ENCODE measurements at regions not wholly inside any gene's neighbourhood (a gene's known extent, or its start where the extent isn't known, plus 50 kb on each side); places are given as distances from the start of the nearest gene placed in this dataset.
"Not testable (repeated sequence)": the region's sequence is repeated elsewhere in the genome, so short reads cannot be mapped to it uniquely, and the experiment has no call there.

- Histone ChIP-seq H3K27ac (no peak overlapping the region), H3K9me3 (no peaks in the 10 kb centered on the region), H3K4me1 (no peaks in the 10 kb centered on the region), H3K4me3 (no peak overlapping the region), H3K36me3 (no peaks in the 10 kb centered on the region), H3K27me3 (no peaks in the 10 kb centered on the region), H3K9ac (ENCODE audit: low read depth in 2 of 2, low read length in 2 of 2) (no peak overlapping the region)
- no peak for TF ChIP-seq CTCF (IDR thresholded peaks at IDR 0.05)
- intact Hi-C loops (cut with DNase I) = no loop called here
- DNase-seq = no peak
Measured at GRCh38 chr1:19552291-19553010, 67.1 kb upstream of the CAPZB start.

- H3K27ac ChIP-seq; H3K27me3 ChIP-seq; intact Hi-C loops (cut with DNase I); H3K4me3 ChIP-seq; H3K36me3 ChIP-seq; H3K9ac ChIP-seq (ENCODE audit: low read depth in 2 of 2, low read length in 2 of 2); DNase-seq; H3K9me3 ChIP-seq; H3K4me1 ChIP-seq: not testable (repeated sequence)
Measured at GRCh38 chr1:19551837-19552236, 66.5 kb upstream of the CAPZB start.

GRCh38 chr1:19550437-19550836 lies 65.1 kb upstream of the CAPZB start:
- H3K27ac ChIP-seq; intact Hi-C loops (cut with DNase I); H3K4me3 ChIP-seq; H3K27me3 ChIP-seq; H3K36me3 ChIP-seq; H3K4me1 ChIP-seq; H3K9me3 ChIP-seq; H3K9ac ChIP-seq (ENCODE audit: low read depth in 2 of 2, low read length in 2 of 2); DNase-seq: not testable (repeated sequence)

- intact Hi-C loops (cut with DNase I) = no loop called here
- no peak for TF ChIP-seq CTCF (IDR thresholded peaks at IDR 0.05)
- H3K27me3 ChIP-seq = no peaks in the 10 kb centered on the region
- no peak overlapping the region for H3K4me3 ChIP-seq
- no peaks in the 10 kb centered on the region for H3K4me1 ChIP-seq
- no peak overlapping the region for H3K27ac ChIP-seq
- H3K9ac ChIP-seq (ENCODE audit: low read depth in 2 of 2, low read length in 2 of 2) = no peak overlapping the region
- no peaks in the 10 kb centered on the region for H3K36me3 ChIP-seq
- no peak for DNase-seq
- H3K9me3 ChIP-seq = no peaks in the 10 kb centered on the region
Measured at GRCh38 chr1:19547814-19548213, 62.5 kb upstream of the CAPZB start.

- TF ChIP-seq CTCF (IDR thresholded peaks at IDR 0.05) = no peak
- Histone ChIP-seq H3K36me3 (no peaks in the 10 kb centered on the region), H3K27ac (no peak overlapping the region), H3K4me3 (no peak overlapping the region), H3K9ac (ENCODE audit: low read depth in 2 of 2, low read length in 2 of 2) (no peak overlapping the region), H3K9me3 (no peaks in the 10 kb centered on the region), H3K4me1 (no peaks in the 10 kb centered on the region), H3K27me3 (no peaks in the 10 kb centered on the region)
- DNase-seq = no peak
- intact Hi-C loops (cut with DNase I) = no loop called here
Measured at GRCh38 chr1:19536519-19536918, 51.2 kb upstream of the CAPZB start.

- H3K27ac ChIP-seq = no peak overlapping the region
- no peaks in the 10 kb centered on the region for H3K9me3 ChIP-seq
- H3K27me3 ChIP-seq = no peaks in the 10 kb centered on the region
- H3K36me3 ChIP-seq = no peaks in the 10 kb centered on the region
- no peaks in the 10 kb centered on the region for H3K4me1 ChIP-seq
- no peak overlapping the region for H3K9ac ChIP-seq (ENCODE audit: low read depth in 2 of 2, low read length in 2 of 2)
- H3K4me3 ChIP-seq = no peak overlapping the region
- no peak for TF ChIP-seq CTCF (IDR thresholded peaks at IDR 0.05)
- intact Hi-C loops (cut with DNase I) = no loop called here
- no peak for DNase-seq
Measured at GRCh38 chr1:19535214-19535613, 49.9 kb upstream of the CAPZB start.

Measured in colonic mucosa (tissue), 4 donors.